ENCODE measurements at regions not wholly inside any gene's neighbourhood (a gene's known extent, or its start where the extent isn't known, plus 50 kb on each side); places are given as distances from the start of the nearest gene placed in this dataset.

GRCh38 chr12:88897723-88898122, 317.5 kb upstream of the KITLG start:
- intact Hi-C loops (cut with micrococcal nuclease; ENCODE audit: unreplicated experiment), result no loop called here
- no peaks in the 10 kb centered on the region for H4K20me1 ChIP-seq (ENCODE audit: insufficient read depth, low read length)
- H2AFZ ChIP-seq (ENCODE audit: low read length), result no peak overlapping the region
- no peak overlapping the region for H3K4me2 ChIP-seq (ENCODE audit: low read length)
- DNase-seq (ENCODE audit: low spot score), result no peak
- no TSS peak for BruUV-seq (replicated peaks)
- TF ChIP-seq EZH2phosphoT487 (IDR thresholded peaks at IDR 0.05; ENCODE audit: borderline replicate concordance, low read depth, low read length) (no peak), CTCF (conservative IDR thresholded peaks at IDR 0.05; ENCODE audit: low read length) (no peak)
- H3K79me2 ChIP-seq (ENCODE audit: insufficient read depth, low read depth, low read length), result no peaks in the 10 kb centered on the region
- H3K9me3 ChIP-seq (ENCODE audit: low read length), result no peaks in the 10 kb centered on the region
- POLR2A ChIA-PET, result no interaction called here
- no peak overlapping the region for H3K27ac ChIP-seq (ENCODE audit: low read depth, low read length, poor library complexity, severe bottlenecking)
- no peaks in the 10 kb centered on the region; the same call in 1 of the 2 replicates for H3K9me2 ChIP-seq (ENCODE audit: insufficient read depth, low read length)
- H3K4me3 ChIP-seq (ENCODE audit: low read depth, low read length, poor library complexity, severe bottlenecking), result no peak overlapping the region
- H3K36me3 ChIP-seq (ENCODE audit: insufficient read depth, low read length), result no peaks in the 10 kb centered on the region
- H3K4me1 ChIP-seq (ENCODE audit: insufficient read depth, low read length, poor library complexity, severe bottlenecking), result no peaks in the 10 kb centered on the region
- CTCF ChIA-PET (ENCODE audit: unreplicated experiment), result no interaction called here

- intact Hi-C loops (cut with micrococcal nuclease; ENCODE audit: unreplicated experiment), result no loop called here
- no peak for TF ChIP-seq EZH2phosphoT487 (IDR thresholded peaks at IDR 0.05; ENCODE audit: borderline replicate concordance, low read depth, low read length)
- no peak for TF ChIP-seq CTCF (conservative IDR thresholded peaks at IDR 0.05; ENCODE audit: low read length)
- BruUV-seq (replicated peaks), result no TSS peak
- H3K4me3 ChIP-seq (ENCODE audit: low read depth, low read length, poor library complexity, severe bottlenecking), result no peak overlapping the region
- no peaks in the 10 kb centered on the region for H3K36me3 ChIP-seq (ENCODE audit: insufficient read depth, low read length)
- DNase-seq (ENCODE audit: low spot score), result no peak
- H3K9me3 ChIP-seq (ENCODE audit: low read length), result no peaks in the 10 kb centered on the region
- no peak overlapping the region for H3K27ac ChIP-seq (ENCODE audit: low read depth, low read length, poor library complexity, severe bottlenecking)
- H3K4me2 ChIP-seq (ENCODE audit: low read length), result no peak overlapping the region
- POLR2A ChIA-PET, result interaction anchor here (0.6 kb wide), 1 partner anchor 1871 kb away, joined by 3 read pairs; no protein-coding TSS in a partner anchor
- no peaks in the 10 kb centered on the region; the same call in 1 of the 2 replicates for H3K9me2 ChIP-seq (ENCODE audit: insufficient read depth, low read length)
- H3K79me2 ChIP-seq (ENCODE audit: insufficient read depth, low read depth, low read length), result no peaks in the 10 kb centered on the region
- H4K20me1 ChIP-seq (ENCODE audit: insufficient read depth, low read length), result no peaks in the 10 kb centered on the region
- H3K4me1 ChIP-seq (ENCODE audit: insufficient read depth, low read length, poor library complexity, severe bottlenecking), result no peaks in the 10 kb centered on the region
- CTCF ChIA-PET (ENCODE audit: unreplicated experiment), result no interaction called here
- H2AFZ ChIP-seq (ENCODE audit: low read length), result no peak overlapping the region
Observed at GRCh38 chr12:88896958-88897357, 316.7 kb upstream of the KITLG start.

- H3K4me3 ChIP-seq (ENCODE audit: low read depth, low read length, poor library complexity, severe bottlenecking), result no peak overlapping the region
- H3K36me3 ChIP-seq (ENCODE audit: insufficient read depth, low read length), result no peaks in the 10 kb centered on the region
- POLR2A ChIA-PET, result interaction anchor here (0.6 to 0.7 kb wide), 2 partner anchors 10 to 13 kb away, joined by 3 to 4 read pairs; no protein-coding TSS in a partner anchor
- BruUV-seq (replicated peaks), result no TSS peak
- no peak overlapping the region for H3K4me2 ChIP-seq (ENCODE audit: low read length)
- CTCF ChIA-PET (ENCODE audit: unreplicated experiment), result no interaction called here
- H3K9me3 ChIP-seq (ENCODE audit: low read length), result no peaks in the 10 kb centered on the region
- TF ChIP-seq CTCF (conservative IDR thresholded peaks at IDR 0.05; ENCODE audit: low read length) (no peak), EZH2phosphoT487 (IDR thresholded peaks at IDR 0.05; ENCODE audit: borderline replicate concordance, low read depth, low read length) (no peak)
- H3K27ac ChIP-seq (ENCODE audit: low read depth, low read length, poor library complexity, severe bottlenecking), result no peak overlapping the region
- H3K9me2 ChIP-seq (ENCODE audit: insufficient read depth, low read length), result no peaks in the 10 kb centered on the region; the same call in 1 of the 2 replicates
- H3K79me2 ChIP-seq (ENCODE audit: insufficient read depth, low read depth, low read length), result no peaks in the 10 kb centered on the region
- no peak overlapping the region for H2AFZ ChIP-seq (ENCODE audit: low read length)
- H3K4me1 ChIP-seq (ENCODE audit: insufficient read depth, low read length, poor library complexity, severe bottlenecking), result no peaks in the 10 kb centered on the region
- no peak for DNase-seq (ENCODE audit: low spot score)
- H4K20me1 ChIP-seq (ENCODE audit: insufficient read depth, low read length), result no peaks in the 10 kb centered on the region
- intact Hi-C loops (cut with micrococcal nuclease; ENCODE audit: unreplicated experiment), result no loop called here
Observed at GRCh38 chr12:88895634-88896033, 315.4 kb upstream of the KITLG start.
